NCI-H446 (cell line): ENCODE measurements at regions not wholly inside any gene's neighbourhood (a gene's known extent, or its start where the extent isn't known, plus 50 kb on each side); places are given as distances from the start of the nearest gene placed in this dataset.
"Not testable (repeated sequence)": the region's sequence is repeated elsewhere in the genome, so short reads cannot be mapped to it uniquely, and the experiment has no call there.

Experiments used
- DNase-seq, 2 experiments: peaks; one replicate each; lab custom pipeline; 2025; lab: John Stamatoyannopoulos, UW

GRCh38 chr14:70269582-70269981 is 80.8 kb upstream of the SLC8A3 start:
- DNase-seq = no peak

GRCh38 chr14:70268760-70269159 is 80.0 kb upstream of the SLC8A3 start:
- no peak for DNase-seq

GRCh38 chr14:70266157-70266556 is 77.4 kb upstream of the SLC8A3 start:
- no peak for DNase-seq

- DNase-seq = no peak
Measured at GRCh38 chr14:70265422-70265821, 76.7 kb upstream of the SLC8A3 start.

- DNase-seq = no peak
Measured at GRCh38 chr14:70259420-70259819, 70.7 kb upstream of the SLC8A3 start.

GRCh38 chr14:70257526-70257925 is 68.8 kb upstream of the SLC8A3 start:
- peak in 1 of 2 experiments; percentile 2 for DNase-seq

- no peak for DNase-seq
Measured at GRCh38 chr14:70256601-70257000, 67.8 kb upstream of the SLC8A3 start.

GRCh38 chr14:70255071-70256057 is 66.6 kb upstream of the SLC8A3 start:
- not testable (repeated sequence) for DNase-seq

GRCh38 chr14:70254476-70254961 is 65.8 kb upstream of the SLC8A3 start:
- peak in 1 of 2 experiments; percentile 3 for DNase-seq

GRCh38 chr14:70253547-70253946 is 64.8 kb upstream of the SLC8A3 start:
- DNase-seq = not testable (repeated sequence)

- no peak for DNase-seq
Measured at GRCh38 chr14:70245026-70245425, 56.3 kb upstream of the SLC8A3 start.

- DNase-seq = no peak
Measured at GRCh38 chr14:70239802-70240201, 51.1 kb upstream of the SLC8A3 start.

- DNase-seq = not testable (repeated sequence)
Measured at GRCh38 chr14:70238635-70239034, 49.9 kb upstream of the SLC8A3 start.
